LHCN-M2 (cell line): ENCODE measurements at regions not wholly inside any gene's neighbourhood (a gene's known extent, or its start where the extent isn't known, plus 50 kb on each side); places are given as distances from the start of the nearest gene placed in this dataset.
"Not testable (repeated sequence)": the region's sequence is repeated elsewhere in the genome, so short reads cannot be mapped to it uniquely, and the experiment has no call there.

Experiments
- DNase-seq: peaks from one replicate; pipeline ENCODE4 v3.0.0-alpha.2; 2012; ENCODE audit warnings: low read depth

DNA sequence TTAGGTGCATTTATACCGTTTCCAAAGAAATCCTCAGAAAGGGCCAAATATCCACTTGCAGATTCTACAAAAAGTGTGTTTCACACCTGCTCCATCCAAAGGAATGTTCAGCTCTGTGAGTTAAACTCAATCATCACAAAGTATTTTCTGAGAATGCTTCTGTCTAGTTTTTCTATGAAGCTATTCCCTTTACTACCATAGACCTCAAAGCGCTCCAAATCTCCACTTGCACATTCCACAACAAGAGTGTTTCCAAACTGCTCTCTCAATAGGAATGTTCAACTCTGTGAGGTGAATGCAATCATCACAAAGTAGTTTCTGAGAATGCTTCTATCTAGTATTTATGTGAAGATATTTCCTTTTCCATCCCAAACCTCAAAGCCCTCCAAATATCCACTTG lies 412.7 kb upstream of the WSB1 start:
- not testable (repeated sequence) for DNase-seq

DNA sequence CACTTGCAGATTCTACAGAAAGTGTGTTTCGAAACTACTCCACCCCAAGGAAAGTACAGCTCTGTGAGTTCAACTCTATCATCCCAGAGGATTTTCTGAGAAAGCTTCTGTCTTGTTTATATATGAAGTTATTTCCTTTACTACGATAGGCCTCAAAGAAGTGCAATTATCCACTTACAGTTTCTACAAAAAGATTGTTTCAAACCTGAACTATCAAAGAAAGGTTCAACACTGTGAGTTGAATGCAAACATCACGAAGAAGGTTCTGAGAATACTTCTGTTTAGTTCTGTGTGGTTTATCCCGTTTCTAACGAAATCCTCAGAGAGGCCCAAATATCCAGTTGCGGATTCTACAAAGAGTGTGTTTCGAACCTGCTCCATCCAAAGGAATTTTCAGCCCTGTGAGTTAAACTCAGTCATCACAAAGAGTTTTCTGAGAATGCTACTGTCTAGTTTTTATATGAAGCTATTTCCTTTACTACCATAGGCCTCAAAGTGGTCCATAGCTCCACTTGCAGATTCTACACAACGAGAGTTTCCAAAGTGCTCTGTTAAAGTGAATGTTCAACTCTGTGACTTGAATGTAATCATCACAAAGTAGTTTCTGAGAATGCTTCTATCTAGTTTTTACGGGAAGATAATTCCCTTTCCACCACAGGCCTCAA lies 411.7 kb upstream of the WSB1 start:
- DNase-seq = not testable (repeated sequence)

DNA sequence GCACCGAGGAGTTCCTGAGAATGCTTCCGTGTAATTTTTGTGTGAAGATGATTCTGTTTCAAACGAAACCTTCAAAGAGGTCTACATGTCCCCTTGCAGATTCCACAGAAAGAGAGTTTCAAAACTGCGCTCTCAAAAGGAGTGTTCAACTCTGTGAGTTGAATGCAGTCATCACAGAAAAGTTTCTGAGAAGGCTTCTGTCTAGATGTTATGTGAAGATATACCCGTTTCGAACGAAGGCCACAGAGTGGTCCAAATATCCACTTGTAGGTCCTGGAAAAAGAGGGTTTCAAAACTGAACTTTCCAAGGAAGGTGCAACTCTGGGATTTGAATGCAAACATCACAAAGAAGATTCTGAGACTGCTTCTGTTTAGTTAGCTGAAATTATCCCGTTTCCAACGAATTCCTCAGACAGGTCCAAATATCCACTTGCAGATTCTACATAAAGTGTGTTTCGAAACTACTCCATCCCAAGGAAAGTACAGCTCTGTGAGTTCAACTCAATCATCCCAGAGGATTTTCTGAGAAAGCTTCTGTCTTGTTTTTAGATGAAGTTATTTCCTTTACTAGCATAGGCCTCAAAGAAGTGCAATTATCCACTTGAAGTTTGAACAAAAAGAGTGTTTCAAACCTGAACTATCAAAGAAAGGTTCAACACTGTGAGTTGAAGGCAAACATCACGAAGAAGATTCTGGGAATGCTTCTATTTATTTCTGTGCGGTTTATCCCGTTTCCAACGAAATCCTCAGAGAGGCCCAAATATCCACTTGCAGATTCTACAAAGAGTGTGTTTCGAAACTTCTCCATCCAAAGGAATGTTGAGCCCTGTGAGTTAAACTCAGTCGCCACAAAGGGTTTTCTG lies 409.8 kb upstream of the WSB1 start:
- DNase-seq = not testable (repeated sequence)

- not testable (repeated sequence) for DNase-seq
Measured at GRCh38 chr17:26884741-26885059, 409.2 kb upstream of the WSB1 start.

DNA sequence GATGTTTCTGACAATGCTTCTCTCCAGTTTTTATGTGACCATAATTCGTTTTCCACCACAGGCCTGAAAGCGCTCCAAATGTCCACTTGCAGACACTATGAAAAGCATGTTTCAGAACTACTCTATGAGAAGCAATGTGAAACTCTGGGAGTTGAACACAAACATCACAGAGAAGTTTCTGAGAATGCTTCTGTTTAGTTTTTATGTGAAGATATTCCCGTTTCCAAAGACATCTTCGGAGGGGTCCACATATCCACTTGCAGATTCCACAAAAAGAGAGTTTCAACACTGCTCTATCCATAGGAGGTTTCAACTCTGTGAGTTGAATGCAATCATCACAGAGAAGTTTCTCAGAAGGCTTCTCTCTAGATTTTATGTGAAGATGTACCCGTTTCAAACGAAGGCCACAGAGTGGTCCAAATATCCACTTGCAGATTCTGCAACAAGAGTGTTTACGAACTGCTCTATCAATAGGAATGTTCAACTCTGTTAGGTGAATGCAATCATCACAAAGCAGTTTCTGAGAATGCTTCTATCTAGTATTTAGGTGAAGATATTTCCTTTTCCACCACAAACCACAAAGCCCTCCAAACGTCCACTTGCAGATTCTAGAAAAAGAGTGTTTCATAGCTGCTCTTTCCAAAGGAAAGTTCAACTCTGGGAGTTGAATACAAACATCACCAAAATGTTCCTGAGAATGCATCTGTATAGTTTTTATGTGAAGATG lies 408.5 kb upstream of the WSB1 start:
- peak; percentile 2 for DNase-seq
